ENCODE measurements at regions not wholly inside any gene's neighbourhood (a gene's known extent, or its start where the extent isn't known, plus 50 kb on each side); places are given as distances from the start of the nearest gene placed in this dataset.

DNA sequence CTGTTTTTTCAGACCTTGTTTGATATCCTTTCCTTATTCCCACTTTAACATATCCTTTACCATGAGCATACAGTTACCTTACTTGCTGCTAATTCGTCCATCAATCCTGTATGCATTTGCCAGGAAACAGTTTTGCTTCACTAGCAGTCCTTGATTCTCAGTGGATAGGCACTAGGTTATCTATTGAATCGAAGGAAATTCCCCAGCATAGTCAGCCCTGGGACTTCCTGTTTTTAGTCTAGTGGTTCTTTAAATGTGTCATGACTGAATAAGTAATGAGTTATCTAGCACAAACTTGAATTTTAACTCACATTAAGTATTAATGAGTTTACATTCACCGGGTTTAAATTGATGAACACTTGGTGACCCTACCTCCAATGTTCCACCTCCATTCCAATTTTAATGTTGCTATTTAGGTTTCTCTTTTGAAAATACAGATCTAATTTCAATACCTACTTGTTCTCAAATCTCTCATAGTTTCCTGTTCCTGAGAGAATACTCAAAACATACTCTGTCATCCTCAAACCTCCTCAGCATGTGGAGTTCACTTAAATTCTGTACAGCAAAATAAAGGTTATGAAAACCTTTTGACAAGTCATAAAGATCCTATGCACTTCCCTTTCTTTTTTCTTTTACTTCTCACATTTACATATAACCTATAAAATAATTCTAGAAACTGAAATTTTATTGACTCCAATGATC, 1375.1 kb upstream of the TENM4 start:
- TF ChIP-seq POLR2A (IDR thresholded peaks at IDR 0.05; ENCODE audit: low read length) (no peak), GATA1 (IDR thresholded peaks at IDR 0.05; ENCODE audit: low read depth, low read length) (no peak)
